Neutrophil (primary cell): ENCODE measurements at regions not wholly inside any gene's neighbourhood (a gene's known extent, or its start where the extent isn't known, plus 50 kb on each side); places are given as distances from the start of the nearest gene placed in this dataset.

Experiments used
- H3K27ac ChIP-seq: fragments of 200-600 bp; sonication (generic); 2 replicates; pipeline ENCODE4 v1.5.1; 2016; ENCODE audit warnings: mild to moderate bottlenecking, moderate library complexity
- H3K27me3 ChIP-seq: fragments of 200-600 bp; sonication (generic); 2 replicates; pipeline ENCODE4 v1.6.0; 2016; ENCODE audit warnings: mild to moderate bottlenecking
- H3K36me3 ChIP-seq: fragments of 200-600 bp; sonication (generic); 2 replicates; pipeline ENCODE4 v1.5.1; 2017
- H3K4me1 ChIP-seq, 2 experiments: fragments of 200-600 bp in 1 of 2; sonication (generic) in 1 of 2; 1 replicate in 1 of 2; 2 replicates in 1 of 2; pipeline versions ENCODE4 v1.5.1 to v1.6.1; 2013 to 2016; ENCODE audit warnings: low read depth in 1 of 2, low read length in 1 of 2, mild to moderate bottlenecking in 1 of 2, moderate library complexity in 1 of 2; ENCODE audit not compliant: control insufficient read depth in 1 of 2, insufficient read depth in 1 of 2
- H3K4me3 ChIP-seq, 2 experiments: fragments of 200-600 bp in 1 of 2; sonication (generic) in 1 of 2; 1 replicate in 1 of 2; 2 replicates in 1 of 2; pipeline ENCODE4 v1.5.1; 2013 to 2016; ENCODE audit warnings: low read depth in 1 of 2, low read length in 1 of 2, mild to moderate bottlenecking in 1 of 2, moderate library complexity in 1 of 2
- H3K9me3 ChIP-seq: fragments of 200-600 bp; sonication (generic); 2 replicates; pipeline ENCODE4 v1.5.1; 2016
- CTCF ChIP-seq: fragments of 200-600 bp; sonication (generic); IDR thresholded peaks from 2 replicates; pipeline ENCODE4 v1.5.1; 2016; ENCODE audit warnings: antibody characterized with exemption

GRCh38 chr4:177204126-177204525 lies 105.5 kb upstream of the NEIL3 start:
- no peak for TF ChIP-seq CTCF
- H3K27me3 ChIP-seq, result no peaks in the 10 kb centered on the region
- H3K4me1 ChIP-seq, result no peaks in the 10 kb centered on the region
- H3K9me3 ChIP-seq, result no peaks in the 10 kb centered on the region
- H3K4me3 ChIP-seq, result no peak overlapping the region
- no peak overlapping the region for H3K27ac ChIP-seq
- H3K36me3 ChIP-seq, result no peaks in the 10 kb centered on the region

GRCh38 chr4:177214935-177215334 lies 94.7 kb upstream of the NEIL3 start:
- Histone ChIP-seq H3K36me3 (no peaks in the 10 kb centered on the region), H3K4me3 (no peak overlapping the region), H3K4me1 (no peaks in the 10 kb centered on the region), H3K27me3 (no peaks in the 10 kb centered on the region), H3K27ac (no peak overlapping the region), H3K9me3 (no peaks in the 10 kb centered on the region)
- TF ChIP-seq CTCF, result no peak

- TF ChIP-seq CTCF, result no peak
- no peaks in the 10 kb centered on the region for H3K9me3 ChIP-seq
- H3K36me3 ChIP-seq, result no peaks in the 10 kb centered on the region
- no peaks in the 10 kb centered on the region for H3K4me1 ChIP-seq
- H3K27ac ChIP-seq, result no peak overlapping the region
- no peaks in the 10 kb centered on the region for H3K27me3 ChIP-seq
- H3K4me3 ChIP-seq, result no peak overlapping the region
Measured at GRCh38 chr4:177220376-177220775, 89.3 kb upstream of the NEIL3 start.

- no peak for TF ChIP-seq CTCF
Measured at GRCh38 chr4:177222781-177223180, 86.9 kb upstream of the NEIL3 start.

GRCh38 chr4:177225605-177226004 lies 84.1 kb upstream of the NEIL3 start:
- TF ChIP-seq CTCF, result no peak
- Histone ChIP-seq H3K4me3 (no peak overlapping the region), H3K36me3 (no peaks in the 10 kb centered on the region), H3K4me1 (no peaks in the 10 kb centered on the region), H3K27ac (no peak overlapping the region), H3K9me3 (no peaks in the 10 kb centered on the region), H3K27me3 (no peaks in the 10 kb centered on the region)

More at GRCh38 chr4:177222781-177223180, 86.9 kb upstream of the NEIL3 start:
- Histone ChIP-seq H3K9me3 (no peaks in the 10 kb centered on the region), H3K27me3 (no peaks in the 10 kb centered on the region), H3K4me3 (no peak overlapping the region), H3K36me3 (no peaks in the 10 kb centered on the region), H3K27ac (no peak overlapping the region), H3K4me1 (no peaks in the 10 kb centered on the region)

GRCh38 chr4:177227636-177228035 lies 82.0 kb upstream of the NEIL3 start:
- no peaks in the 10 kb centered on the region for H3K4me1 ChIP-seq
- H3K27ac ChIP-seq, result no peak overlapping the region
- no peaks in the 10 kb centered on the region for H3K36me3 ChIP-seq

More at GRCh38 chr4:177227636-177228035, 82.0 kb upstream of the NEIL3 start:
- Histone ChIP-seq H3K9me3 (no peaks in the 10 kb centered on the region), H3K4me3 (no peak overlapping the region), H3K27me3 (no peaks in the 10 kb centered on the region)
- no peak for TF ChIP-seq CTCF
